RKO (cell line): ENCODE measurements at regions not wholly inside any gene's neighbourhood (a gene's known extent, or its start where the extent isn't known, plus 50 kb on each side); places are given as distances from the start of the nearest gene placed in this dataset.
"Not testable (repeated sequence)": the region's sequence is repeated elsewhere in the genome, so short reads cannot be mapped to it uniquely, and the experiment has no call there.

Experiments
- DNase-seq: peaks from one replicate; pipeline ENCODE4 v3.0.0-alpha.2; 2016; ENCODE audit warnings: low spot score

DNA sequence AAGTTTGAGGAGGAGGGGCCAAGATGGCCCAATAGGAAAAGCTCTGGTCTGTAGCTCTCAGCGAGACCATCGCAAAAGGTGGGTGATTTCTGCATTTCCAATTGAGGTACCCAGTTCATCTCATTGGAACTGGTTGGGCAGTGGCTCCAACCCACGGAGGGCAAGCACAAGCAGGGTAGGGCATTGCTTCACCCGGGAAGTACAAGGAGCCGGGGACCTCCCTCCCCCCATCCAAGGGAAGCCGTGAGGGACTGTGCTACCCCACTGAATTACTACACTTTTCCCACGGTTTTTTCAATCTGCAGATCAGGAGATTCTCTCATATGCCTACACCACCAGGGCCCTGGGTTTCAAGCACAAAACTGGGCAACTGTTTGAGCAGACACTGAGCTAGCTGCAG lies 58.0 kb upstream of the EFCAB3 start:
- DNase-seq = no peak

DNA sequence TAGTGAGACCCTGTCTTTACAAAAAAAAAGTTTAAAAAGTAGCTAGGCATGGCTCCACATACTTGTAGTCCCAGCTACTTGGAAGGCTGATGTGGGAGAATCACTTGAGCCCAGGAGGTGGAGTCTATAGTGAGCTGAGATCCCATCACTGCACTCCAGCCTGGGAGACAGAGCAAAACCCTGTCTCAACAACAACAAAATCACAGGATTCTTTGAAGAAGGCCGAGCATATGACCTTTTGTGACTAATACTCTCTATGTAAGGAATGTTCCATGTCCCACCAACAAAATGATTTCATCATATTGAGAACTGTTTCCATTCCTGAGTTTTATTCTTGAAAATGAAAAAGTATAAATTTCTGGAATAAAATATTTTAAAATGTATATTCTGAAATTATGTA lies 58.9 kb upstream of the EFCAB3 start:
- DNase-seq = no peak

DNA sequence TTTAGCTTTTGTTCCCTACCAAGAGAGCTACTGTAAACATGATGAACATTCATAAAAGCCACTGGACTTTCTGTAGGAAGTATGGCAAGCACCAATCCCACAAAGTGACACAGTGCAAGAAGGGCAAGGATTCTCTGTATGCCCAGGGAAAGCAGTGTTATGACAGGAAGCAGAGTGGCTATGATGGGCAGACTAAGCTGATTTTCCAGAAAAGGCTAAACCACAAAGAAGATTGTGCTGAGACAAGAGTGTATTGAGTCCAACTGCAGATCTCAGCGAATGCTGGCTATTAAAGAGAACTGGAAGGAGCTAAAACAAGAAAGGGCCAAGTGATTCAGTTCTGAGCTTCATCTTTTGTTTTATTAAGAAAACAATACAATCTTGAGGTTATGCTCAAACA lies 60.5 kb upstream of the EFCAB3 start:
- no peak for DNase-seq

DNA sequence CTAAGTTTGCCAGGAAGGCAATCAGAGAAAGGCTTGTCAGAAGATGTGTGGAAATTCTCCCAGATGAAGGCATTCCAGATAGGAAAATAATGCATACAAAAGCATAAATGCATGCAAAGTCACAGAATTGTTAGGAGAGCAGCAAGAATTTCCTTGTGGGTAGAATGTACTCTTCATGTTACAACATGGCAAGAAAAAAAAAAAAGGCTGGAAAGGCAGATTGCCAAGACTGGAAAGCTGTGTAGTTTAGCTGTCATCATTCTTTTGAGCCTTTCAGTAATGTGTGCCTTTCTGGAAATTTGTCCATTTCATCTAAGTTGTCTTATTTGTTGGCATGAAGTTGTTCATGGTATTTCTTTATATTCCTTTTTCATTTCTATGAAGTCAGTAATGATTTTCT lies 71.0 kb upstream of the EFCAB3 start:
- DNase-seq = no peak

DNA sequence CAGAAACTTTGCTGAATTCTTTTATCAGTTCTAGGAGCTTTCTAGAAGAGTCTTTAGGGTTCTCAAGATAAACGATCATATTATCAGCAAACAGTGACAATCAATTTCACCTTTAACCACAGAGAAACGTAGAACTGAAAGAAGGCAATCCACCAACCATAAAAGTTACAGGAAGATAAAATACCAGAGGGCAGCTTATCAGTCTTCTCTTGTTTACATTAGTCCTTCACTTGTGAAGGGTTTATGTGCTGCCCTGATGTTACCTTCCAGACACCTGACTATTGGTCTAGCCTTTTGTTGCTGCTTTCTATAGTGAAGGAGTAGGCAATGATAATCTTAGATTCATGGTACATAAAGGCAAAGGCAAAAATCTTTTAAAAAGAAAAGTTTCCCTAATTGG lies 73.2 kb upstream of the EFCAB3 start:
- no peak for DNase-seq

DNA sequence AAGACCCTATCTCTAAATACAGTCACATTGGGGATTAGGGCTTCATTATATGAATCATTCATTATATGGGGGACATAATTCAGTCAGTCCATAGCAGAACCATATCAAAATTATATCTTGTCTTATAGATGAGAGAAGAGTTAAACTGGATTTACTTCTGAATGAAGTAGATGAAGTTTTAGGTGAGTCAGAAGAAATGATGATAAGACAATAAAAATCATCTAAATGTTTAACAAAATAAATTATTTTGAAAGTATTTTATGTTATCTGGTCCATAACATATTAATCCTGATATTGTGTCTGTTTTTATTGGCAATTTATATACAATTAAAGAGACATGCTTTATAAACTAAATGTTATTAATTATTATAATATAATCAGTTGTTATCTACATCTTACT lies 76.9 kb upstream of the EFCAB3 start:
- no peak for DNase-seq

DNA sequence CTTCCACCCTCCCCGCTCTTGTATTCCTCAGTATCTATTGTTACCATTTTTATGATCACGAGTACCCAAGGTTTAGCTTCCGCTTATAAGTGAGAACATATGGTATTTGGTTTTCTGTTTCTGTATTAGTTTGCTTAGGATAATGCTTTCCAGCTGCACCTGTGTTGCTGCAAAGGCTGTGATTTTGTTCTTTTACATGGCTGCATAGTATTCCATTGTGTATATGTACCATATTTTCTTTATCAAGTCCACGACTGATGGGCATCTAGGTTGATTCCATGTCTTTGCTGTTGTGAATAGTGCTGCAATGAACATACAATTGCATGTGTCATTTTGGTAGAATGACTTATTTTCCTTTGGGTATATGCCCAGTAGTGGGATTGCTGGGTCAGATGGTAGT lies 79.7 kb upstream of the EFCAB3 start:
- no peak for DNase-seq

DNA sequence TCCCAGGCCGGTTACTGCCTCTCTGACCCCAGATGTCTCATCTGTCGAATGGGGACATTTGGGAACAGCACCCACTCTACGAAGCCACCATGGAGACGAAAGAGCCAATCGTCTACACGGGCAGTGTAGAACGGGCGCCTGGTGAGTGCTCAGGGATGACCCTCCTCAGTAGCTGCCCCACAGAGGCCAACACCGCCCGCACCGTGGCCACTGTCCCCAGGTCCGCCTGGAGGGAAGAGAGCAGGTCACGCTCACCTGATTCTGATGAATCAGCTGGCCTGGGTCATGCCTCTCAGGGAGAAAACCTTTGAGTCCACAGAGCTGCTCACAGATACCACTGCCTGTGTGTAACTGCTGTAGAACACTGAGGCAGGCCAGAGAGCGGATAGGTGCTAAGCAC lies 105.1 kb upstream of the EFCAB3 start:
- DNase-seq = not testable (repeated sequence)

DNA sequence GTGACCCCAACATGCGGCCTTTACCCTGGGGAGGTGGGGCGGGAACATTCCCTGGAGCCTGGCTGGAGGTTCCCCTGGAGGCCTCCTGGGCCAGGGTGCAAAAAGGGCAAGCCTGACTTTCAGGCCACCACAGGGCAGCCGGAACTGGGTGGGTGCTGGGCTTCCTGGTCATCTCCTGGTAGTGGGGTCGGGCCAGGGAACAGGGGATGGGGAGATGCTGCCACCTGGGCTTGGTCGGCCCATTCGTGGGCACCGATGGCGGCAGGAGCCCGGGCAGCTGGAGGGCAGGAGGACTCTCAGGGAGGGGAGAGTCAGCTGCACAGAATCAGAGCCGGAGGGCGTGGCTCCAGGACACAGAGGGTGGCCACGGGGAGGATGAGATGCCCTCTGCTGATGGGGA lies 112.0 kb upstream of the EFCAB3 start:
- not testable (repeated sequence) for DNase-seq

DNA sequence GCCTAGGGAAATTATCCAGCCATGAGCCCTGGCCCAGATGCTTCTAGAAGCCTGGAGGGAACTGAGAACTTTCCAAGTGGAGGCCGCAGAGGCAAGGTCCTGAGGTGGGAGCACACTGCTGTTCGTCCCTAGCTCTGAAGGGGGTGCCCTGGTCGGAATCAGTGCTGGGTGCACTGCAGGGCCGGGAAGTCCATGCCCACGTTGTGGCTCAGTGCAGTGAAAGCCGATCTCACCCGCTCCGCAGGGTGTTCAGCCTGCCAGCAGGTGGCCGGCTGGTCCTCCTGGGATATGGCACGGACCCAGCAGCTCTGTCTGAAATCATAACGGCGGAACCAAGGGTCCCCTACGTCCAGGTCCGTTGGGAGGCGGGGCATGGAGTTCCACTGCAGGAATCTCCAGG lies 115.4 kb upstream of the EFCAB3 start:
- not testable (repeated sequence) for DNase-seq

DNA sequence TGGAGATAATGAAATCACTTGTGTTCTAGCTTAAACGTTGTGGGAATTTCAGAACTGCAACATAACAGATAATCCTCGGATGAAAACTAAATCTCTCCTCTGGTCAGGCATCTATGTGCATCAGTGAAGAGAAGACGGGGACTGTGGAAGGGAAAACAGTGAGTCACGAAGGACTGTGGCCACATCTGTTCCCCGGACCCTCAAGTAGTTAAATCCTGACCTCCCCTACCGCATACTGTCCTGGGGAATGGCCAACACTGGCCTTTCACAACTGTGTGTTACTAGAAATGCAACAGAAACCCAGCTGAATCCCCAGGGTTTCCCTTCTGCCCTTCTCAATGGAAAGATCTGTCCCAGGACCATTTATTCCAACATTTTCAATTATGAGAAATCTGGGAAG lies 124.6 kb upstream of the EFCAB3 start:
- not testable (repeated sequence) for DNase-seq

DNA sequence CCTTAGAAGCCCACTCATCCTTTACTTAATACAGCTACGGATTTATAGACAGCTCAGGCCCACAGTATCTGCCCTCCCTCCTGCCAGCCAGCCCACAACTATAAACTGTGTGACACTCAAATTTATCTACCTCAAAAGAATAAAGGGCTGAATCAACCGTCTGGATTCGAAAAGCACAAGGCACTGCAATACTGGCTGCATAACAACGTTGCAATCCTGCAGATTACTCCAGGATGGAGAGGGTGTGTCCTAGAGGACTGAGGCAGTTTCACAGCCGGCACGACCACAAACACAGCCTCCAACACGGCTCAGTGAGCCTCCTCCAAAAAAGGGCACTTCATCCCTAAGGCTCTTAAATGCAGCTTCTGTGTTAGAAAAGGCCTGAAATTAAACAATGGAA lies 138.3 kb upstream of the EFCAB3 start:
- DNase-seq = not testable (repeated sequence)

DNA sequence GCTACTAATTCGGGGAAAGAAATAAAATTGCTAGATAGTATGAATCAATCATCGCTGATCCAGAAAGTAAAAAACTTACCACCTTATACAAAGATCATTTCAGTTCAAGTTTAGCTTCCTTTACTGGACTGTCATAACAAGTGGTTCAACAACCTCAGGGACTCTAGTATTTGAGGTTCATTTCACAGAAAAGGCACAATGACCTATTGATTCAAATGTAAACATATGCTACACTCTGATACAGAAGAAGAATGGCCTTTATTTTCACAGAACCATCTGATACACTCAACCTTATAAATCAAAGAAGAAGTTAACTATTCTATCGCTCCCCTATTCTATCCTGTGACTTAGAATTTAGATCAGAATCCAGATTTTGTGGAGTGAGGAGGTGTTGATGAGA lies 140.8 kb upstream of the EFCAB3 start:
- DNase-seq = not testable (repeated sequence)

DNA sequence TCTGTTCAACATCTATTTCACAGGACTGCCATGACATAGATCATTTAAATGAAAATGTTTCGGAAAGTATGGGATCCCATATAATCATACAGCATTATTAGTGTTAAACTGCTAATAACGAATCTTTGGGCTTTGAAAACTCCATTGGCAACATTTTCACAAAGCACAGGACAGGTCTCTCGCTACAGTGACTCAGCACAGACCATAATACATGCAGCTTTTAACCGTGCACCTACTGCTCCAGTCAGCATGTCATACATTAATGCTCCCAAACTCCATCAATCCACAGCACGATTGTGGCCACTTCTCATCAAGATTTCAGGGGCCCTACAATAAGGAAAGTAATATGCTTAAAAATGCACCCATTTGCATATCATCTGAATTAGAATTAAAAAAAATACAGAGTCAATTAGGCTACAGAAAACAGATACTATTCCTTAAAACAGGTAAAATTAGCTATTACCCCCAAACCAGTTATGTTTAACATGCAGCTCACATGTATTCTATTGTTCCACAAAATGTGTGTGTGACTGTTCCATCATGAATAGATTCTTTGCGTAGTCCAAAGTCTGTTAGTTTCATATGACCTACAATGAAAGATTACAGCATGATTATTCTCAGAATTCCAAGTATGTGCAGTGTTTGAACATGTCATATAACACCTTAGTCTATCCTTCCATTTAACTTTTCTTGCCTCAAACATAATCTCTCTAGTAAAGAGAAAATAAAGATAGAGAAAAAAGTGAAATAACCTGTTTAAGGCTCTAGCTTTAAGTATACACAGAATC lies 141.6 kb upstream of the EFCAB3 start:
- not testable (repeated sequence) for DNase-seq

DNA sequence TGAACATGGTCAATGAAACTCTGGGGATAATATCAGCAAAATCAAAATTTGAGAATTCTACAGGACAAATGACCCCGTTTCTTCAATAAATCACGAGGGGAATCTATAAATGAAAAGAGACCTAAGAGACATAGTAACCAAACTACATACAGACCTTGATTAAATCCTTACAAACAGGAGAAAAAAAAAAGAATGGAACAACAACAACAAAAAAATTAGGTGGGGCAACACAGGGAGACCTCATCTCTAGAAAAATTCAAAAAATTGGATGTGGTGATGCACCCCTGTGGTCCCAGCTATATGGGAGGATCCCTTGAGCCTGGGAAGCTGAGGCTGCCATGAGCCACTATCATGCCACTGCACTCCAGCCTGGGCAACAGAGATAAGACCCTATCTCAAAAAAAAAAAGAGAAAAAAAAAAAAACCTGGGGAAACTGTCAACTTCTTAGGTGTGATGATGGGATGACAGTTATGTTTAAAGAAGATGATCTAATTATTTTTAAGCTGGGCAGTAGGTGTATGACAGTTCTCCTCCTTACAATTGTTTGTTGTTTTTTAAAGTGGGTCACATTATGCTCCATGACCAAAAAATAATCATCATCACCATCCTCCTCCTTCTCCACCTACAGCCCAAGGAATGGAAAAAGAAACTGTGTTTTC lies 146.4 kb upstream of the EFCAB3 start:
- not testable (repeated sequence) for DNase-seq

DNA sequence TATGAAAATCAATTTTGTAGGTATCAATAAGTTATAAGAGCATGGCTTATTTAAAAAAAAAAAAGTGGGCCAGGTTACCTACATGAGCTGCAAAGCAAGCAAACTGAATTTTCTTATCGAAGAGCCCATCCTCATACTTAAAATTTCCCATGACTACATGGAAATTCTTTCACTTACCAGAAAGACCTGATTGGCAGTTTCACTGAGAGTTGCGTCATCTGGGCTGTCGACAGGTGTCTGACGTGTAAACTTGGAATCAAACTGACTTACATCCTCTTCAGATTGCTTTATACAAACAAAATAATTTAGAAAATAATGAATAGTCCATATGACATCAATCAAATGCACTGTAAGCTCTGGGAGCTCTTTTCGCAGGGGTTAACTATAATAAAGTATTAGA lies 149.1 kb upstream of the EFCAB3 start:
- not testable (repeated sequence) for DNase-seq

DNA sequence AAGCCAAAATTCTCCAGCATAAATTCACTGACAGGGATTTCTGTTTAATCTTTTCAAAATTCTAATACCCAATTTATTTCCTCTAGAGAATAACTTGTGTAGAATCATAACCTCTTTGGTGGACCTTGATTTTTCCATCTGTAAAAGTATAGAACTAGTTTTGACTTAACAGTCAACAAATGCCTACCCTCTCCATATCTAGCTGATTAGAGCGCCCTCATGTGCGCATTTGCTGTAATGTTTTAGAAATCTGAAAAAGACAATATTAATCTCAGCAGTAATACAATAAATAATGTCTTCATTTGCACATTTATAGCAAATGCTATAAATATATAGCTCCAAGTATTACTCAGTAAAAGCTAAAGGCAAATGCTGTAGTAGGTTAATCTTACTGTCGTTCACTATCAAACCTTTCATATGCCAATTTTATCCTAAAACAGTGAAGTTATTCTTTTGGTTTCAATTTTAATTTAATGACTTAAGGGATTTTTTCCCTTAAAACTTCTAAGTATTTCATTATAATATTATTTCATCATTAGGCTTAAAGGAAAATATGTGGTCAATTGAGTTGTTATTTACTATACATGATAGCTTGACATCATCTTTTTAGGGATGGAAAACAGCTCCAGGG lies 153.6 kb upstream of the EFCAB3 start:
- DNase-seq = not testable (repeated sequence)

DNA sequence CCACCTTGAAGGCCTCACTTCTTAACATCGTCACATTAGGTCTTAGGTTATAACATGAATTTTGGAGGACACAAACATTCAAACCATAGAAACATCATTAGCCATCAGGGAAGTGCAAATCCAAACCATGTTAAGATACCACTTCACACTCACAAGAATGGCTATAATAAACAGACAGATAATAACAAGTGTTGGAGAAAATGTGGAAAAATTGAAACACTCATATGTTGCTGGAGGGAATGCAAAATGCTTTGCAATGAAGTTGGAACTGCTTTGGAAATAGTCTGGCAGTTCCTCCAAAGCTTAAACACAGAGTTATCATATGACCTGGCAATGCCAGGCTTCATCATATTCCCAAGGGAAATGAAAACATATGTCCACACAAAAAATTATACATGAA lies 156.8 kb upstream of the EFCAB3 start:
- not testable (repeated sequence) for DNase-seq

DNA sequence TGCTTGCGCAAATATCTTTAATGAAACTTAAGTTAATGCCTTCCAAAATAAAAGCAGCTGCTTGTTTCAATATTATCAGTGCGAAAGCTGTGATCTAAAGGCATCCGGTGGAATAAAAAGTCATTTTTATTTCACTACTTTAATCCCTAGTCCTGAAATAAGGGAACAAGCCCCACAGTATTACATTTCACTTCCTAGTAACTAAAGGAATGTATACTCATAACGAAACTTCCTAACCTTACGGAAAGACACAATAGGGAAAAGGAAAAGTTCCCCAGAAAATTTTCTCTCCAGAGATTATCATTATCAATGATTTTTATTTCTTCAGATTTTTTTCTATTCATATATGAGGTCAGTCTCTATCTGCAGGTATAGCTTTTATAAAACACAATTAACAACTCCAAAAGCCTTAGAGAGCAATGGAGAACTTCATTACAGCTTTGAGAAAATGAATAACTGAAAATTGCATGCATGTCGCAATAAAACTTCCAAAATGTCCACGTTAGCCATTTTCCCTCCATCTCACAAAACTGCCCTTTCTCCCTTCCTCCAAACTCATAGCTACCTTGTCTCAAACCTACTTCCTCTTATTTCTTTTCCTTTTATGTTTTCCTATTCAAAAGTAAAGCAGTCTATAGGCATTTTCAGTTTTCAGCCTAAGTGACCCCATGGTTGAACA lies 154.3 kb upstream of the MED13 start:
- DNase-seq = no peak

DNA sequence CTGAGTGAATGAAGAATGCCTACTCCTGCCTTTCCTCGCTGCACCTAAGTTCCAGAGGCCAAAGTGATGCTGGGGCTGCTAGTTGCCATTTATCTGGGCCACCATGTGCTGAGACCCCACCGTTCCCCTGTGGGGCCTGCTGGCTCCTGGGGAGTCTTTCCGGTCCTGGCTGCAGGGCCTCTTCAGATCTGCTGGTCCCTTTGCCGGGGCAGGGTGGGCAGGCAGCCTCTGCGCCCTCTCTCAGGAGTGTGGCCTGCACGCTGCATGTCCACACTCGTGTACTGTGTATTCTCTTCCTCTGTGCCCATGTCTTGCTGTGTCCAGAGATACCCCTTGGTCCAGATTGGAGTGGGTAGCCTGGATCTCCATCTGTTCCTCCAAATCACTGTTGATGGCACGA lies 151.8 kb upstream of the MED13 start:
- DNase-seq = no peak

DNA sequence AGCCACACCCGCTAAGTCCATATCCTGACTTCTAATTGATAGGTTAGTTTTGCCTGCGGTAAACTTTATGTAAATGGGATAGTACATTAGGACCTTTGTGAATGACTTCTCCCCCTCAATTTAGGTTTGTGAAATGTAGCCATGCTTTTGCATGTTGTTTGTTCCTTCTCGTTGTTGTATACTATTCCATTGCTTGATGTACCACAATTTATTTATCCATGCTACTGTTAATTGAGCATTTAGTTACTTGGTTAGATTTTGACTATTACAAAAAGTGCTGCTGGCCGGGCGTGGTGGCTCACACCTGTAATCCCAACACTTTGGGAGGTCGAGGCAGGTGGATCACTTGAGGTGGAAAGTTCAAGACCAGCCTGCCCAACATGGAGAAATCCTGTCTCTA lies 150.8 kb upstream of the MED13 start:
- DNase-seq = not testable (repeated sequence)

DNA sequence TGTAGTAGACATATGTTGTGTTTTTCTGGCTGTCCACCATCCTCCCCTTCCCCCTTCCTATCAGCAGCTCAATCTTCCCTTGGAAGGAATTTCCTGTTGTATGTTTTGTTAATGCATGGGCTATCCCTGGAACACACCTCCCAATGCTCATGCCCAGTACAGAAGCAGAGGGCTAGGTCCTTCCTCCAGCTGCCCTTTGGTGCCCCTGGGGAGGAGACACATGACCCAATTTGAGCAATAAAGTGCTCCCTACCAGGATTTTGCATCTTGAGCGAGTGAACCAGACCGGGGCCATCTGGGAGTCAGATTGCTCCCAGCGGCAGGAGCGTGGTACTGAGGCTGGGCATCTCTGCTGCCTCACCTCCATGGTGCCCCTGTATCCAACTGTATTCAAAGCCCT lies 141.5 kb upstream of the MED13 start:
- DNase-seq = no peak

DNA sequence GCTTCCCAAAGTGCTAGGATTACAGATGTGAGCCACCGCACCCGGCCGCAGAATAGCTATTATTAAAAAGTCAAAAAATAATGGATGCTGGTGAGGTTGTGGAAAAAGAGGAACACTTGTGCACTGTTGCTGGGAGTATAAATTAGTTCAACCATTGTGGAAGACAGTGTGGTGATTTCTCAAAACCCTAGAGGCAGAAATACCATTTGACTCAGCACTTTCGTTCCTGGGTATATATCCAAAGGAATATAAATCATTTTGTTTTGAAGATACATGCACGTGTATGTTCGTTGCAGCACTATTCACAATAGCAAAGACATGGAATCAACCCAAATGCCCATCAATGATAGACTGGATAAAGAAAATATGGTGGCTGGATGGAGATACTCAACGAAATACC lies 132.1 kb upstream of the MED13 start:
- not testable (repeated sequence) for DNase-seq
